ENCODE measurements at regions not wholly inside any gene's neighbourhood (a gene's known extent, or its start where the extent isn't known, plus 50 kb on each side); places are given as distances from the start of the nearest gene placed in this dataset.

- no peak for TF ChIP-seq POLR2A (IDR thresholded peaks at IDR 0.05)
- TF ChIP-seq CTCF (IDR thresholded peaks at IDR 0.05) = no peak
These were observed 716.5 kb upstream of the PRR20A start for GRCh38 chr13:56424246-56424645.

Measured in stomach (tissue), 4 donors.